ENCODE measurements at regions not wholly inside any gene's neighbourhood (a gene's known extent, or its start where the extent isn't known, plus 50 kb on each side); places are given as distances from the start of the nearest gene placed in this dataset.

- no peak overlapping the region for H3K4me3 ChIP-seq (ENCODE audit: low read depth, low read length)
- TF ChIP-seq, protein P1, sequence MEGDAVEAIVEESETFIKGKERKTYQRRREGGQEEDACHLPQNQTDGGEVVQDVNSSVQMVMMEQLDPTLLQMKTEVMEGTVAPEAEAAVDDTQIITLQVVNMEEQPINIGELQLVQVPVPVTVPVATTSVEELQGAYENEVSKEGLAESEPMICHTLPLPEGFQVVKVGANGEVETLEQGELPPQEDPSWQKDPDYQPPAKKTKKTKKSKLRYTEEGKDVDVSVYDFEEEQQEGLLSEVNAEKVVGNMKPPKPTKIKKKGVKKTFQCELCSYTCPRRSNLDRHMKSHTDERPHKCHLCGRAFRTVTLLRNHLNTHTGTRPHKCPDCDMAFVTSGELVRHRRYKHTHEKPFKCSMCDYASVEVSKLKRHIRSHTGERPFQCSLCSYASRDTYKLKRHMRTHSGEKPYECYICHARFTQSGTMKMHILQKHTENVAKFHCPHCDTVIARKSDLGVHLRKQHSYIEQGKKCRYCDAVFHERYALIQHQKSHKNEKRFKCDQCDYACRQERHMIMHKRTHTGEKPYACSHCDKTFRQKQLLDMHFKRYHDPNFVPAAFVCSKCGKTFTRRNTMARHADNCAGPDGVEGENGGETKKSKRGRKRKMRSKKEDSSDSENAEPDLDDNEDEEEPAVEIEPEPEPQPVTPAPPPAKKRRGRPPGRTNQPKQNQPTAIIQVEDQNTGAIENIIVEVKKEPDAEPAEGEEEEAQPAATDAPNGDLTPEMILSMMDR (IDR thresholded peaks at IDR 0.05; ENCODE audit: borderline replicate concordance, insufficient read depth, low read depth, low read length) = no peak
Measured at GRCh38 chr10:8583096-8583495, 528.6 kb downstream of the GATA3 start.

GRCh38 chr10:8584666-8585065 is 530.2 kb downstream of the GATA3 start:
- TF ChIP-seq, protein P1 (IDR thresholded peaks at IDR 0.05; ENCODE audit: borderline replicate concordance, insufficient read depth, low read depth, low read length) = no peak
- no peak overlapping the region for H3K4me3 ChIP-seq (ENCODE audit: low read depth, low read length)

DNA sequence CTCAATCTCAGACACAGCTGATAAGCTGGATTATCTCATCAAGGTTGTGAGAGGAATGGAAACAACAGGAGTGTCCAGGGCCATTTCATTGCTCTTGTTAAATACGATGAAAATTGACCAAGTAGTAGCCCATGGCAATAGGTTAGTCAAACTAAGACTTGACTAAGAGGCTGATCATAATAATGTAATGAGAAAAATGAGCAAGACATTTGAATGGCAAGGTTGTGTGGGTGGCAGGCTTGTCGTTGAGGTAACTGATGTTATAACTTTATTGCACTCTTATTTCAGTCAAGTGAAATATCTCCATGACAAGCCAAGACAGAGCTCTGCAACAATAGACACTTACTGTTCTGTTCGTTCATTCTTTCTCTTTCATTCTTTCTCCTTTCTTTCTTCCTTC is 532.0 kb downstream of the GATA3 start:
- TF ChIP-seq, protein P1 (IDR thresholded peaks at IDR 0.05; ENCODE audit: borderline replicate concordance, insufficient read depth, low read depth, low read length) = no peak
- H3K4me3 ChIP-seq (ENCODE audit: low read depth, low read length) = no peak overlapping the region

DNA sequence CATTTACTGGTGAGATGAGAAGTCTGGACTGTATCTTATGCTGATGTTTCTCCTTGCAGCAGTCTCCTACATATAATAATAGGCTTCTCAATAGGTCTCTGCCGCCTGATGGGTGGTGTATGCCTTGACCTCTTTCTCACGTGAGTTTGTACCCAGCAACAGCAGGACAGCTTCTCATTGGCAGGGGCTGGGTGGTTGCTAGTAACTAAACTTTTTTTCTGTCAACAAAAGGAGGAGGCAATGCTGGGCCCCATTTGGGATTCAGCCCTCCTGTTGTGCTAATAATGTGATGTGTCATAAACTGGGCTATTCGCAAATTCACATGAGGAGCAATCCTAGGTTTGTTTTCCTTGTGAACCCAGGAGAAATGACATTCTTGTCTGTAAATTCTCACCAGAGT is 533.6 kb downstream of the GATA3 start:
- TF ChIP-seq, protein P1 (IDR thresholded peaks at IDR 0.05; ENCODE audit: borderline replicate concordance, insufficient read depth, low read depth, low read length) = no peak

DNA sequence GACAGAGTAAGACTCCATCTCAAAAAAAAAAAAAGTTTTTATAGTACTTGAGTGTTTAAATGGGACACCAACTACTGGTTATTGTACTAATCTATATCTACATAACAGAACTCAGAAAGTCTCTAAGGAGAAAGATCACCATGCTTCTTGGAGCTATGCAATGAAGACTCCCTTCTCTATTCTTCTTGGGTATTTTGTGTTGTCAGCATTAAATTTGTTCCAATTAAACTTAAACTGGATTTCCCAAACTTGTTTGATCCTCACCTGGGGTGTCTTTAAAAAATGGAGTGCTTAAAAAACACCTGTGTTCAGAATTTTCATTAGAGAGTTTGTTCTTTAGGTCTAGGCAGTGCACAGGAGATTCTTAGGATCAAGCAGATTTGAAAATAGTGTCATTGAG is 536.0 kb downstream of the GATA3 start:
- TF ChIP-seq, protein P1 (IDR thresholded peaks at IDR 0.05; ENCODE audit: borderline replicate concordance, insufficient read depth, low read depth, low read length) = no peak
- H3K4me3 ChIP-seq (ENCODE audit: low read depth, low read length) = no peak overlapping the region

More for the DNA sequence above, 533.6 kb downstream of the GATA3 start:
- no peak overlapping the region for H3K4me3 ChIP-seq (ENCODE audit: low read depth, low read length)

- TF ChIP-seq, protein P1 (IDR thresholded peaks at IDR 0.05; ENCODE audit: borderline replicate concordance, insufficient read depth, low read depth, low read length) = no peak
- no peak overlapping the region for H3K4me3 ChIP-seq (ENCODE audit: low read depth, low read length)
Measured at GRCh38 chr10:8591640-8592039, 537.2 kb downstream of the GATA3 start.

GRCh38 chr10:8594176-8594575 is 539.7 kb downstream of the GATA3 start:
- TF ChIP-seq, protein P1 (IDR thresholded peaks at IDR 0.05; ENCODE audit: borderline replicate concordance, insufficient read depth, low read depth, low read length) = no peak
- H3K4me3 ChIP-seq (ENCODE audit: low read depth, low read length) = no peak overlapping the region

All from GM12875 (cell line).